ENCODE measurements at regions not wholly inside any gene's neighbourhood (a gene's known extent, or its start where the extent isn't known, plus 50 kb on each side); places are given as distances from the start of the nearest gene placed in this dataset.

- no peaks in the 10 kb centered on the region for H3K36me3 Mint-ChIP-seq
- no peaks in the 10 kb centered on the region for H3K4me1 Mint-ChIP-seq
These were observed 161.4 kb downstream of the PRELID2 start for GRCh38 chr5:145673786-145674185.

GRCh38 chr5:145668714-145669113, 166.4 kb downstream of the PRELID2 start:
- no peak overlapping the region for H3K4me3 ChIP-seq (ENCODE audit: low read depth, low read length)
- no peaks in the 10 kb centered on the region for H3K4me1 ChIP-seq (ENCODE audit: control insufficient read depth, insufficient read depth, low read length, poor library complexity, severe bottlenecking)
- H3K27ac ChIP-seq (ENCODE audit: insufficient read depth, low read length, poor library complexity, severe bottlenecking): no peak overlapping the region
- H3K27me3 Mint-ChIP-seq: peaks cover 5% of the 10 kb centered on the region
- ATAC-seq (ENCODE audit: low read depth in 2 of 2): no peak
- H3K4me1 Mint-ChIP-seq: no peaks in the 10 kb centered on the region
- no peak overlapping the region for H3K27ac Mint-ChIP-seq
- H3K27me3 ChIP-seq (ENCODE audit: control insufficient read depth, insufficient read depth, low read length): no peaks in the 10 kb centered on the region
- H3K4me3 Mint-ChIP-seq: no peak overlapping the region
- DNase-seq: no peak
- no peaks in the 10 kb centered on the region for H3K36me3 Mint-ChIP-seq
- H3K9me3 Mint-ChIP-seq: peaks cover 0 to 6% (median 0%) of the 10 kb centered on the region in 7 donors
- no peaks in the 10 kb centered on the region for H3K36me3 ChIP-seq (ENCODE audit: control insufficient read depth, insufficient read depth, low read length)
- no peaks in the 10 kb centered on the region for H3K9me3 ChIP-seq (ENCODE audit: control insufficient read depth in 2 of 2, low read length in 2 of 2)

More at GRCh38 chr5:145673786-145674185, 161.4 kb downstream of the PRELID2 start:
- Histone ChIP-seq H3K27me3 (ENCODE audit: control insufficient read depth, insufficient read depth, low read length) (no peaks in the 10 kb centered on the region), H3K4me1 (ENCODE audit: control insufficient read depth, insufficient read depth, low read length, poor library complexity, severe bottlenecking) (no peaks in the 10 kb centered on the region), H3K36me3 (ENCODE audit: control insufficient read depth, insufficient read depth, low read length) (no peaks in the 10 kb centered on the region), H3K4me3 (ENCODE audit: low read depth, low read length) (no peak overlapping the region), H3K27ac (ENCODE audit: insufficient read depth, low read length, poor library complexity, severe bottlenecking) (no peak overlapping the region), H3K9me3 (ENCODE audit: control insufficient read depth in 2 of 2, low read length in 2 of 2) (no peaks in the 10 kb centered on the region)
- Mint-ChIP-seq H3K27ac (no peak overlapping the region), H3K27me3 (peaks cover 5% of the 10 kb centered on the region), H3K4me3 (no peak overlapping the region), H3K9me3 (peaks cover 0 to 6% (median 0%) of the 10 kb centered on the region in 7 donors)
- DNase-seq (no peak), ATAC-seq (ENCODE audit: low read depth in 2 of 2) (no peak)

DNA sequence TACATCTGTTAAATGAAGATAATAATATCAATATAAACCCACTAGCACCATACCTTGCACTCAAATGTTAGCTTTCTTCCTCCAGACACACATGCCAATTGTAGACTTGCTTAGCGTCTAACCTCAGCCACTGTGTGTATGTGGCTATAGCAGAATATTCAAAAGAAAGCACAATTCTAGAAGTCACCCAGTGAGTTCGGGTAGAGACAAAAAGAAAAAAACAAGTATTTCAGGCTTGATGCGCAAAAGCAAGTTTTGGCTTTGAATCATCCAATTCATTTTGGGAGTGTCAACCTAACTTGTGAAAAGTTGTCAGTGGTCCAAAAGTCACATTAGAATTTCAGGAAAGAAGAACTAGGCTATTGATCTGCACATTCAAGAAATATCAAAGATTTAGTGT, 167.4 kb downstream of the PRELID2 start:
- Histone ChIP-seq H3K27ac (ENCODE audit: insufficient read depth, low read length, poor library complexity, severe bottlenecking) (no peak overlapping the region), H3K36me3 (ENCODE audit: control insufficient read depth, insufficient read depth, low read length) (no peaks in the 10 kb centered on the region), H3K4me3 (ENCODE audit: low read depth, low read length) (no peak overlapping the region), H3K4me1 (ENCODE audit: control insufficient read depth, insufficient read depth, low read length, poor library complexity, severe bottlenecking) (no peaks in the 10 kb centered on the region), H3K27me3 (ENCODE audit: control insufficient read depth, insufficient read depth, low read length) (no peaks in the 10 kb centered on the region), H3K9me3 (ENCODE audit: control insufficient read depth in 2 of 2, low read length in 2 of 2) (no peaks in the 10 kb centered on the region)
- ATAC-seq (ENCODE audit: low read depth in 2 of 2) (no peak), DNase-seq (no peak)
- peaks cover 0 to 4% (median 0%) of the 10 kb centered on the region in 7 donors for H3K9me3 Mint-ChIP-seq
- no peaks in the 10 kb centered on the region for H3K36me3 Mint-ChIP-seq
- H3K4me3 Mint-ChIP-seq: no peak overlapping the region
- peaks cover 5% of the 10 kb centered on the region for H3K27me3 Mint-ChIP-seq
- H3K27ac Mint-ChIP-seq: no peak overlapping the region
- H3K4me1 Mint-ChIP-seq: no peaks in the 10 kb centered on the region

DNA sequence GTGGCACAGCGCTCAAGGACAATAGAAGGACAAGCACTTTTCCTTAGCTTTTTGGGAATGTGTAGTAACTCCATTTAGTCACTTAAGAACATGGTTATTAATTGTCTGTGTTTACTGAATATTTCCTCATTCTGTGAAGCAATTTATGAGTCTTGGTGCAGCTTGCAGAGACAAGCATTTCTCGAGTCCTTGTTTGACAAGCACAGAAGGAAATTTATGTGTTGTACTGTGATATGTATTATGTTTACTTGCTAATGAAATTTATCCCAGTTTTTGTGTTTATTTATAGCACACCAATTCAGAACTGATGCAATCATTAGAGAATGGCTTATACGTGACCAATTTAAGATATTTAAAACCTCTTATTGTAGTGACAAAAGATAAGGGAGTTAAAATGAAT, 168.6 kb downstream of the PRELID2 start:
- DNase-seq (no peak), ATAC-seq (ENCODE audit: low read depth in 2 of 2) (no peak)
- Mint-ChIP-seq H3K4me1 (no peaks in the 10 kb centered on the region), H3K36me3 (no peaks in the 10 kb centered on the region), H3K4me3 (no peak overlapping the region), H3K9me3 (peaks cover 0 to 4% (median 0%) of the 10 kb centered on the region in 7 donors), H3K27ac (no peak overlapping the region), H3K27me3 (peaks cover 4% of the 10 kb centered on the region)
- H3K4me1 ChIP-seq (ENCODE audit: control insufficient read depth, insufficient read depth, low read length, poor library complexity, severe bottlenecking): no peaks in the 10 kb centered on the region
- H3K27me3 ChIP-seq (ENCODE audit: control insufficient read depth, insufficient read depth, low read length): no peaks in the 10 kb centered on the region
- no peak overlapping the region for H3K27ac ChIP-seq (ENCODE audit: insufficient read depth, low read length, poor library complexity, severe bottlenecking)
- no peak overlapping the region for H3K4me3 ChIP-seq (ENCODE audit: low read depth, low read length)
- H3K9me3 ChIP-seq (ENCODE audit: control insufficient read depth in 2 of 2, low read length in 2 of 2): no peaks in the 10 kb centered on the region
- H3K36me3 ChIP-seq (ENCODE audit: control insufficient read depth, insufficient read depth, low read length): no peaks in the 10 kb centered on the region

DNA sequence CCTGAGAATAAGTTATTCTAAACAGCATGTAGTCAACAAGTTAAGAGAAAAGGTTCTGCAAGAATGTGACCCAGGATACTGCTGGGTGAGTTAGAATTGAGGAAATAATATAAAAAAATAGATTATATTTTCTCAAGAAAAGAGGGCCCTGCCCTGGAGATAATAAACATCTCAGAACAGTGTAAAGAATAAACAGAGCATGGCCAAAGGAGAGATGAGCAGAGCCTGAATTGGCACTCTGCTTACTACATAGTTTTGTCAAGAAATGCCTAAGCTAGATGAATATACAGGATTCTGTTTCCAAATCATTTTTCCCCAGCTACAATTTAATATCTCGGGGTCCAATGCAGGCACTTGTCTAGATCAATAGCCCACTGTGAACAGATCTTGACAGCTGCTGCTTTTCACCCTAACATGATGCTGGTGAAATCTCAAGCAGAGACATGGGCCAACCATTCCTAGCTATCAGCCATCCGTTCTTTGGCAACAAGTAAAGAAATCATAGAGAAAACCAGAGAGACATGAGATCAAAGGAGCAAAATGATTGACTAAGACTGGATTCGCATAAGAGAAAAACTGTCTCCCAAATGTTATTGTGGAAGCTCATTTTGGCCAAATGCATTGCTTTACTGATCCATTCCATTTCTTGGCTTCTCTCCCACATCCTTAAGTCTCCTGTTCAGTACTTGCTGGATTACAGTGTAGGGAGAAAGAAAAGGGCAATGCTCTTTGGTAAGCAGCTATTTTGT, 173.2 kb downstream of the PRELID2 start:
- Mint-ChIP-seq H3K27ac (no peak overlapping the region), H3K9me3 (peaks cover 0 to 5% (median 0%) of the 10 kb centered on the region in 7 donors), H3K4me3 (no peak overlapping the region), H3K27me3 (no peaks in the 10 kb centered on the region), H3K4me1 (no peaks in the 10 kb centered on the region), H3K36me3 (no peaks in the 10 kb centered on the region)
- ATAC-seq (ENCODE audit: low read depth in 2 of 2) (no peak), DNase-seq (no peak)
- no peaks in the 10 kb centered on the region for H3K9me3 ChIP-seq (ENCODE audit: control insufficient read depth in 2 of 2, low read length in 2 of 2)
- H3K4me1 ChIP-seq (ENCODE audit: control insufficient read depth, insufficient read depth, low read length, poor library complexity, severe bottlenecking): no peaks in the 10 kb centered on the region
- no peak overlapping the region for H3K27ac ChIP-seq (ENCODE audit: insufficient read depth, low read length, poor library complexity, severe bottlenecking)
- no peaks in the 10 kb centered on the region for H3K36me3 ChIP-seq (ENCODE audit: control insufficient read depth, insufficient read depth, low read length)
- H3K4me3 ChIP-seq (ENCODE audit: low read depth, low read length): no peak overlapping the region
- H3K27me3 ChIP-seq (ENCODE audit: control insufficient read depth, insufficient read depth, low read length): no peaks in the 10 kb centered on the region

DNA sequence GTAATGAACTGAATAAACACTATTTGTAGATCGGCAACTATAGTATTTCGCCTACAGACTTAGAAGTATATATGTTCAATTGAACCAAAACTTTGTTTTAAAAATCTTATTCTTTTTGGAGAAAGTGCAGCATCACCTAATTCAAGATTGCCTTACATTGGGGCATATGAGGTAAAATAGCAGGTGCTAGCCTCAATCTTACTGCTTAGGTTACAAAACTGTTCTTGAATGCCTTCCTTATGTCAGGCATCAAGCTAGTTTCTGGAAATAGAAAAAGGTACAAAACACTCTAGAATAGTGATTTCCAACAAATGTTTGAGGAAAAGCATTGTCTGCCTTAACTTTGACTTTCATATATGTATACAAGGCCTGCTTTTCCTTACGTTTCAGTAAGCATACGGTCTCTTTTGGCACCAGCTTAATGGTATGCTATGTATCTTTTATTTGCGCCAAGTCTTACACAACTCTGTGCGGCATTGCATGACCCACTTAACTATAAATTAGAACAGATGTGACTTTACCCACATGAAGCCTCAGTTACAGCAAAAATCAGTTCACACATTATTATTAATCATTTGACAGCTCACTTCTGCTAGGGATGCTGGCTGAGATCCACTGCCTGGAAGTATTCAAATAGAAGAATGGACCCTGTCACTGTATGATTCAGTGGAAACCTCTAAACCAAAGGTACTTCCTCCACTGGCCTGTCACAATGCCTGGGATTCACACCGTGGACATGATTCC, 174.1 kb downstream of the PRELID2 start:
- no peak for ATAC-seq (ENCODE audit: low read depth in 2 of 2)
- Mint-ChIP-seq H3K27me3 (no peaks in the 10 kb centered on the region), H3K36me3 (no peaks in the 10 kb centered on the region)

GRCh38 chr5:145658435-145658834, 176.7 kb downstream of the PRELID2 start:
- no peaks in the 10 kb centered on the region for H3K27me3 Mint-ChIP-seq
- no peaks in the 10 kb centered on the region for H3K27me3 ChIP-seq (ENCODE audit: control insufficient read depth, insufficient read depth, low read length)
- H3K27ac ChIP-seq (ENCODE audit: insufficient read depth, low read length, poor library complexity, severe bottlenecking): no peak overlapping the region
- H3K4me1 ChIP-seq (ENCODE audit: control insufficient read depth, insufficient read depth, low read length, poor library complexity, severe bottlenecking): no peaks in the 10 kb centered on the region
- no peak for DNase-seq
- no peaks in the 10 kb centered on the region for H3K36me3 Mint-ChIP-seq
- H3K36me3 ChIP-seq (ENCODE audit: control insufficient read depth, insufficient read depth, low read length): no peaks in the 10 kb centered on the region
- no peak overlapping the region for H3K4me3 ChIP-seq (ENCODE audit: low read depth, low read length)
- H3K4me1 Mint-ChIP-seq: no peaks in the 10 kb centered on the region
- H3K9me3 Mint-ChIP-seq: peaks cover 0 to 18% (median 5%) of the 10 kb centered on the region in 7 donors
- H3K9me3 ChIP-seq (ENCODE audit: control insufficient read depth in 2 of 2, low read length in 2 of 2): no peaks in the 10 kb centered on the region
- no peak overlapping the region for H3K4me3 Mint-ChIP-seq
- H3K27ac Mint-ChIP-seq: peak overlapping the region in 1 of 3 donors; percentile 49
- no peak for ATAC-seq (ENCODE audit: low read depth in 2 of 2)

More for the DNA sequence above, 174.1 kb downstream of the PRELID2 start:
- Histone ChIP-seq H3K27me3 (ENCODE audit: control insufficient read depth, insufficient read depth, low read length) (no peaks in the 10 kb centered on the region), H3K4me3 (ENCODE audit: low read depth, low read length) (no peak overlapping the region), H3K27ac (ENCODE audit: insufficient read depth, low read length, poor library complexity, severe bottlenecking) (no peak overlapping the region), H3K9me3 (ENCODE audit: control insufficient read depth in 2 of 2, low read length in 2 of 2) (no peaks in the 10 kb centered on the region), H3K36me3 (ENCODE audit: control insufficient read depth, insufficient read depth, low read length) (no peaks in the 10 kb centered on the region), H3K4me1 (ENCODE audit: control insufficient read depth, insufficient read depth, low read length, poor library complexity, severe bottlenecking) (no peaks in the 10 kb centered on the region)
- DNase-seq: no peak
- no peaks in the 10 kb centered on the region for H3K4me1 Mint-ChIP-seq
- H3K4me3 Mint-ChIP-seq: no peak overlapping the region
- peaks cover 0 to 6% (median under 1%) of the 10 kb centered on the region in 7 donors for H3K9me3 Mint-ChIP-seq
- no peak overlapping the region for H3K27ac Mint-ChIP-seq
